Vagina (tissue), 2 donors: ENCODE measurements at regions not wholly inside any gene's neighbourhood (a gene's known extent, or its start where the extent isn't known, plus 50 kb on each side); places are given as distances from the start of the nearest gene placed in this dataset.

Experiments used
- CTCF ChIP-seq, 3 experiments: fragments of 450-650 bp in 2 of 3; fragments of 200-600 bp in 1 of 3; sonication (generic) in 1 of 3; IDR thresholded peaks; one replicate each; pipeline ENCODE4 v1.5.1; 2017 to 2019; ENCODE audit warnings: antibody characterized with exemption in 3 of 3, mild to moderate bottlenecking in 2 of 3, moderate library complexity in 2 of 3
- POLR2A ChIP-seq, 2 donors: fragments of 450-650 bp; IDR thresholded peaks; one replicate each; pipeline ENCODE4 v1.6.1; 2017; ENCODE audit warnings: antibody characterized with exemption in 2 of 2, mild to moderate bottlenecking in 2 of 2, moderate library complexity in 2 of 2
- POLR2AphosphoS5 ChIP-seq, 2 donors: sonication (generic); formaldehyde crosslinking; IDR thresholded peaks; one replicate each; pipeline ENCODE4 v1.9.0; 2017; ENCODE audit warnings: antibody characterized with exemption in 2 of 2, mild to moderate bottlenecking in 2 of 2, low read depth in 1 of 2; ENCODE audit not compliant: insufficient read depth in 1 of 2

- TF ChIP-seq CTCF (IDR thresholded peaks at IDR 0.05) (no peak), POLR2AphosphoS5 (IDR thresholded peaks at IDR 0.05; ENCODE audit: insufficient read depth in 1 of 2, low read depth in 1 of 2) (no peak), POLR2A (IDR thresholded peaks at IDR 0.05) (no peak)
Measured at GRCh38 chr12:88327276-88327675, 185.2 kb downstream of the TMTC3 start.
